ENCODE measurements at regions not wholly inside any gene's neighbourhood (a gene's known extent, or its start where the extent isn't known, plus 50 kb on each side); places are given as distances from the start of the nearest gene placed in this dataset.
A peak's percentile ranks its signal among the peaks of the same experiment; 100 is the strongest.

DNA sequence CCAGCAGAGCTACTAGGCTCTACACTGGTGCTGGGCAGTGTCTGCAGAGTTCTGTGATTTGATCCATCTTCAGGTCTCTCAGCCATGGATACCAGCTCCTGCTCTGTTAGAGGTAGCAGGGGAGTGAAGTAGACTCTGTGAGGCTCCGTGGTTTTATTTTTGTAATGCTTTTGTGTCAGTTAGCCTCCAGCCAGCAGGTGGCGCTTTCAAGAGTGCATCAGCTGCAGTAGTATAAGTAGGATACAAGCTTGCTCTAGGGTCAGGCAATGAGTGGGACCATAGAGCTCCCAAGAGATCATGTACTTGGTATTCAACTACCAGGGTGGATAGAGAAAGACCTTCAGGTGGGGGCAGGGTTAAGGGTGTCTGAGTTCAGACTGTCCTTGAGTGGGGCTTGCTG is 362.5 kb upstream of the TRAM1L1 start:
- TF ChIP-seq, protein P1, sequence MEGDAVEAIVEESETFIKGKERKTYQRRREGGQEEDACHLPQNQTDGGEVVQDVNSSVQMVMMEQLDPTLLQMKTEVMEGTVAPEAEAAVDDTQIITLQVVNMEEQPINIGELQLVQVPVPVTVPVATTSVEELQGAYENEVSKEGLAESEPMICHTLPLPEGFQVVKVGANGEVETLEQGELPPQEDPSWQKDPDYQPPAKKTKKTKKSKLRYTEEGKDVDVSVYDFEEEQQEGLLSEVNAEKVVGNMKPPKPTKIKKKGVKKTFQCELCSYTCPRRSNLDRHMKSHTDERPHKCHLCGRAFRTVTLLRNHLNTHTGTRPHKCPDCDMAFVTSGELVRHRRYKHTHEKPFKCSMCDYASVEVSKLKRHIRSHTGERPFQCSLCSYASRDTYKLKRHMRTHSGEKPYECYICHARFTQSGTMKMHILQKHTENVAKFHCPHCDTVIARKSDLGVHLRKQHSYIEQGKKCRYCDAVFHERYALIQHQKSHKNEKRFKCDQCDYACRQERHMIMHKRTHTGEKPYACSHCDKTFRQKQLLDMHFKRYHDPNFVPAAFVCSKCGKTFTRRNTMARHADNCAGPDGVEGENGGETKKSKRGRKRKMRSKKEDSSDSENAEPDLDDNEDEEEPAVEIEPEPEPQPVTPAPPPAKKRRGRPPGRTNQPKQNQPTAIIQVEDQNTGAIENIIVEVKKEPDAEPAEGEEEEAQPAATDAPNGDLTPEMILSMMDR (IDR thresholded peaks at IDR 0.05; ENCODE audit: low read depth, low read length, poor library complexity, severe bottlenecking) = peak; percentile 68
- TF ChIP-seq EZH2phosphoT487 (IDR thresholded peaks at IDR 0.05; ENCODE audit: borderline replicate concordance, low read length) = no peak
